Esophagus squamous epithelium (tissue), 5 donors: ENCODE measurements at regions not wholly inside any gene's neighbourhood (a gene's known extent, or its start where the extent isn't known, plus 50 kb on each side); places are given as distances from the start of the nearest gene placed in this dataset.

Experiments used
- DNase-seq: peaks from one replicate; lab custom pipeline; 2025; lab: John Stamatoyannopoulos, UW
- H3K27ac ChIP-seq, 4 donors: fragments of 200-600 bp; sonication (generic); one replicate each; pipeline ENCODE4 v1.5.1; 2016 to 2019; ENCODE audit warnings: mild to moderate bottlenecking in 1 of 4
- H3K27me3 ChIP-seq, 4 donors: fragments of 200-600 bp; sonication (generic); 1 replicate in 3 of 4; 2 replicates in 1 of 4; pipeline versions ENCODE4 v1.5.1 to v1.6.0; 2017 to 2021; ENCODE audit warnings: antibody characterized with exemption in 1 of 4
- H3K36me3 ChIP-seq, 3 donors: fragments of 200-600 bp; sonication (generic); one replicate each; pipeline ENCODE4 v1.5.1; 2016 to 2019
- H3K4me1 ChIP-seq, 3 donors: fragments of 200-600 bp; sonication (generic); one replicate each; pipeline ENCODE4 v1.5.1; 2017 to 2019
- H3K4me3 ChIP-seq, 4 donors: fragments of 200-600 bp; sonication (generic); 1 replicate in 3 of 4; 2 replicates in 1 of 4; pipeline ENCODE4 v1.5.1; 2016 to 2019; ENCODE audit warnings: mild to moderate bottlenecking in 2 of 4, moderate library complexity in 1 of 4
- H3K9me3 ChIP-seq, 3 donors: fragments of 200-600 bp; sonication (generic); one replicate each; pipeline ENCODE4 v1.5.1; 2016 to 2019
- CTCF ChIP-seq, 6 experiments: fragments of 450-650 bp in 4 of 6; fragments of 200-600 bp in 2 of 6; sonication (generic) in 2 of 6; IDR thresholded peaks; one replicate each; pipeline ENCODE4 v1.5.1; 2016 to 2019; ENCODE audit warnings: antibody characterized with exemption in 6 of 6, mild to moderate bottlenecking in 4 of 6, moderate library complexity in 4 of 6
- POLR2A ChIP-seq, 4 donors: fragments of 450-650 bp; IDR thresholded peaks; one replicate each; pipeline ENCODE4 v1.6.1; 2017; ENCODE audit warnings: antibody characterized with exemption in 4 of 4, mild to moderate bottlenecking in 4 of 4, moderate library complexity in 3 of 4
- WGBS, 2 donors: methylation state at CpG; one replicate each; pipeline ENCODE4 v1.1.5; 2018; 5-methylcytosine and 5-hydroxymethylcytosine counted together
- intact Hi-C: fragments of 100-400 bp; cut with DNase I; formaldehyde crosslinking; loops from one replicate; pipeline ENCODE4 v1.15.0; 2022
- donor health status: DM: yes; HTN: yes; CAD: no.

GRCh38 chr11:28877340-28877739 is 769.2 kb downstream of the METTL15 start:
- DNase-seq, result no peak
- Histone ChIP-seq H3K27ac (no peak overlapping the region), H3K27me3 (no peaks in the 10 kb centered on the region), H3K4me3 (no peak overlapping the region), H3K9me3 (no peaks in the 10 kb centered on the region), H3K36me3 (no peaks in the 10 kb centered on the region), H3K4me1 (no peaks in the 10 kb centered on the region)
- TF ChIP-seq POLR2A (IDR thresholded peaks at IDR 0.05) (no peak), CTCF (IDR thresholded peaks at IDR 0.05) (no peak)
- intact Hi-C loops, result no loop called here

- Histone ChIP-seq H3K36me3 (no peaks in the 10 kb centered on the region), H3K9me3 (no peaks in the 10 kb centered on the region), H3K27ac (no peak overlapping the region), H3K4me1 (no peaks in the 10 kb centered on the region), H3K4me3 (no peak overlapping the region), H3K27me3 (no peaks in the 10 kb centered on the region)
- DNase-seq, result no peak
- intact Hi-C loops, result no loop called here
- 57 to 58% methylated on average over 1 of the region's 1 CpG for WGBS, 2 donors
- TF ChIP-seq POLR2A (IDR thresholded peaks at IDR 0.05) (no peak), CTCF (IDR thresholded peaks at IDR 0.05) (no peak)
Observed at GRCh38 chr11:28874706-28875105, 766.5 kb downstream of the METTL15 start.

GRCh38 chr11:28871090-28871489 is 762.9 kb downstream of the METTL15 start:
- no peak for DNase-seq
- H3K27ac ChIP-seq, result no peak overlapping the region
- no peak overlapping the region for H3K4me3 ChIP-seq
- intact Hi-C loops, result no loop called here
- no peaks in the 10 kb centered on the region for H3K4me1 ChIP-seq
- TF ChIP-seq POLR2A (IDR thresholded peaks at IDR 0.05) (no peak), CTCF (IDR thresholded peaks at IDR 0.05) (no peak)
- no peaks in the 10 kb centered on the region for H3K9me3 ChIP-seq
- WGBS, 2 donors, result 71 to 86% methylated on average over 1 of the region's 1 CpG
- no peaks in the 10 kb centered on the region for H3K36me3 ChIP-seq
- H3K27me3 ChIP-seq, result no peaks in the 10 kb centered on the region

GRCh38 chr11:28863422-28863821 is 755.2 kb downstream of the METTL15 start:
- DNase-seq, result no peak
- no peaks in the 10 kb centered on the region for H3K27me3 ChIP-seq
- WGBS, 2 donors, result 68 to 83% methylated on average over 2 of the region's 2 CpGs
- no peak for TF ChIP-seq POLR2A (IDR thresholded peaks at IDR 0.05)
- no peak for TF ChIP-seq CTCF (IDR thresholded peaks at IDR 0.05)
- H3K4me1 ChIP-seq, result no peaks in the 10 kb centered on the region
- intact Hi-C loops, result no loop called here
- no peak overlapping the region for H3K27ac ChIP-seq
- H3K36me3 ChIP-seq, result no peaks in the 10 kb centered on the region
- no peak overlapping the region for H3K4me3 ChIP-seq
- H3K9me3 ChIP-seq, result no peaks in the 10 kb centered on the region

- Histone ChIP-seq H3K4me1 (no peaks in the 10 kb centered on the region), H3K27me3 (no peaks in the 10 kb centered on the region), H3K9me3 (peaks cover 0 to 8% (median 0%) of the 10 kb centered on the region in 3 donors), H3K27ac (no peak overlapping the region), H3K4me3 (no peak overlapping the region), H3K36me3 (no peaks in the 10 kb centered on the region)
- 20 to 24% methylated on average over 2 of the region's 2 CpGs for WGBS, 2 donors
- intact Hi-C loops, result no loop called here
- TF ChIP-seq CTCF (IDR thresholded peaks at IDR 0.05), result no peak
- no peak for TF ChIP-seq POLR2A (IDR thresholded peaks at IDR 0.05)
- no peak for DNase-seq
Observed at GRCh38 chr11:28860893-28861292, 752.7 kb downstream of the METTL15 start.
